ENCODE measurements at regions not wholly inside any gene's neighbourhood (a gene's known extent, or its start where the extent isn't known, plus 50 kb on each side); places are given as distances from the start of the nearest gene placed in this dataset.
"Not testable (repeated sequence)": the region's sequence is repeated elsewhere in the genome, so short reads cannot be mapped to it uniquely, and the experiment has no call there.

DNA sequence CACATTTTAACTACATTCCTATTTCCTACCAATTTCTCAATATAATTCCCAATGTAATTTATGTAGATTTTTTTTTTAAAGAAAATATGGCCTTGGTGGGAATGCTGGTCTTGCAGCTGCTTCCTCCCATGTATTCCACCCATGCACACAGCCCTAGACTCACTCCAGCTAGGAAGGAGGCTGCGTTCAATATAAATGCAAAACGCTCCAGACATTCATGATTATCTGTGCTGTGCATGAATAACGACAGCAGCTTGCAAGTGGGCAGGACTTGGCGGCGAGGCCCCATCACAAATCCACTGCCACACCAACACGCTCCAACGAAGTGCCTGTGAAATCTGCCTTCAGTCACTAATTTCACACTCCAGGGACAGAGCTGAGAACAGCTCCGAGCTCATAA is 391.2 kb downstream of the PREX1 start:
- not testable (repeated sequence) for TF ChIP-seq SUZ12 (IDR thresholded peaks at IDR 0.05; ENCODE audit: extremely low read depth, insufficient read depth, insufficient read length); YY1 (IDR thresholded peaks at IDR 0.05; ENCODE audit: insufficient read depth, insufficient read length)
